Spleen (tissue), 7 donors: ENCODE measurements at regions not wholly inside any gene's neighbourhood (a gene's known extent, or its start where the extent isn't known, plus 50 kb on each side); places are given as distances from the start of the nearest gene placed in this dataset.

ENCODE experiments used
- CTCF ChIP-seq, 11 experiments: fragments of 200-600 bp in 7 of 11; fragments of 450-650 bp in 4 of 11; sonication (generic) in 4 of 11; IDR thresholded peaks in 8 of 11; conservative IDR thresholded peaks in 3 of 11; 1 replicate in 7 of 11; 2 replicates in 4 of 11; pipeline versions ENCODE4 v1.4.0 to v1.8.0; 2016 to 2021; ENCODE audit warnings: antibody characterized with exemption in 11 of 11, inconsistent platforms in 4 of 11, mild to moderate bottlenecking in 1 of 11
- POLR2A ChIP-seq, 3 donors: fragments of 450-650 bp; IDR thresholded peaks; one replicate each; pipeline ENCODE4 v1.5.1; 2017; ENCODE audit warnings: antibody characterized with exemption in 3 of 3, mild to moderate bottlenecking in 1 of 3
- POLR2AphosphoS5 ChIP-seq, 3 donors: sonication (generic); formaldehyde crosslinking; IDR thresholded peaks; one replicate each; pipeline ENCODE4 v1.5.1; 2017; ENCODE audit warnings: antibody characterized with exemption in 3 of 3
- donor health status: DM: no; HTN: no; CAD: no; lungs with moderate emphysema.
- donor health status: DM: no; HTN: no; CAD: no.
- donor health status: DM: no; HTN: no; CAD: no.

DNA sequence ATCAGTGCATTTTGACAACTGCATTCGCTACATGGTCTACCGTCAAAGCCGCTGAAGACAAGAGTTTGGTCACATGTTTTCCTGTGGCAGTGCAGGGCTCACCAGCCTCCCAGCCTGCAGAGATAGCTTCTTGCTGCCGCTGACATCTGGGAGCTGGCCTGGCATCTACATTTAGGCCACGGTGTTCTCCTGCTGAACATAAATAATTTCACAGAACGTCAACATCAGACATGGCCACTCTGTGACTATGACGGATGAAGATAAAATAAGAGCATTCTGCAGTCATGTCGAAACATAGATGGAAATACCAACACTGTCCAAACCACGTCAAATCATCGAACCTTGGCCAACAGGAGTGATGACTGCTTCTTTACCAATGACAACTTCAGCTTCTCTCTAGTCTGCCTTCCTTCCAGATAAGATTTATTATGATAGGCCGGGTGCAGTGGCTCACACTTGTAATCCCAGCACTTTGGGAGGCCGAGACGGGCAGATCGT is 91.2 kb downstream of the TNFAIP2 start:
- TF ChIP-seq POLR2A (IDR thresholded peaks at IDR 0.05) (no peak), CTCF (IDR thresholded peaks at IDR 0.05 in 8 of 11, conservative IDR thresholded peaks at IDR 0.05 in 3 of 11) (no peak), POLR2AphosphoS5 (IDR thresholded peaks at IDR 0.05) (no peak)
